NT2/D1 (cell line): ENCODE measurements at regions not wholly inside any gene's neighbourhood (a gene's known extent, or its start where the extent isn't known, plus 50 kb on each side); places are given as distances from the start of the nearest gene placed in this dataset.

Experiments used
- DNase-seq: peaks from one replicate; pipeline ENCODE4 v3.0.0-alpha.2; 2011; ENCODE audit warnings: low read depth, low spot score
- H3K27me3 ChIP-seq: 2 replicates; pipeline ENCODE4 v1.6.0; 2011; ENCODE audit warnings: mild to moderate bottlenecking; ENCODE audit not compliant: insufficient read length, insufficient read depth
- H3K36me3 ChIP-seq: 2 replicates; pipeline ENCODE4 v1.6.1; 2011; ENCODE audit warnings: mild to moderate bottlenecking, low read length, mixed read lengths; ENCODE audit not compliant: insufficient read depth, insufficient read length
- H3K4me1 ChIP-seq: 2 replicates; pipeline ENCODE4 v1.5.1; 2011; ENCODE audit not compliant: insufficient read depth, insufficient read length
- H3K4me3 ChIP-seq: 2 replicates; pipeline ENCODE4 v1.5.1; 2011; ENCODE audit warnings: low read depth; ENCODE audit not compliant: insufficient read length
- H3K9ac ChIP-seq: 2 replicates; pipeline ENCODE4 v1.6.0; 2011; ENCODE audit warnings: low read depth; ENCODE audit not compliant: insufficient read length
- H3K9me3 ChIP-seq: 2 replicates; pipeline ENCODE4 v1.5.1; 2011; ENCODE audit warnings: mild to moderate bottlenecking, low read length; ENCODE audit not compliant: insufficient read depth
- SUZ12 ChIP-seq: IDR thresholded peaks from 2 replicates; pipeline ENCODE4 v1.6.1; 2011; ENCODE audit not compliant: insufficient read length, insufficient read depth; ENCODE audit errors: extremely low read depth
- YY1 ChIP-seq: IDR thresholded peaks from 2 replicates; pipeline ENCODE4 v1.6.1; 2011; ENCODE audit not compliant: insufficient read length, insufficient read depth
- ZNF274 ChIP-seq: IDR thresholded peaks from 2 replicates; pipeline ENCODE4 v1.6.1; 2011; ENCODE audit warnings: mild to moderate bottlenecking, low read depth, low read length

DNA sequence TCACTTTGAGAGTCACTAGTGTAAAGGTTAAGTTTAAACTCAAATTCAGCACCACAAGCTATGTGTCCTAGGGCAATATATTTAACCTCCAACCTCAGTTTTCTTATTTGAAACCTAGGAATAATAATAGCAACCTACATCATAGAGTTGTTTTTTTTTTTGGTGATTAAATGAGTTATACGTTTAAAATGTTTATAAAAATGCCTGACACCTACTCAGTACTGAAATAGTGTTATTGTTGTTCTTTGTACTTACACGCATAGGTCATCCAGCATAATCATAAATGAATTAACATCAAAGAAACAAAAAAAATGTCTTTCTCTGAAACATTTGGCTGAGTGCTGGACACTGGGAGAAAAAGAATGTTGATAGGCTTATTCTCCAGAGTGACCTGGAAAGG, 266.8 kb upstream of the PRMT6 start:
- no peak for DNase-seq
- Histone ChIP-seq H3K4me1 (no peaks in the 10 kb centered on the region), H3K4me3 (no peak overlapping the region), H3K36me3 (no peaks in the 10 kb centered on the region), H3K27me3 (no peaks in the 10 kb centered on the region), H3K9me3 (no peaks in the 10 kb centered on the region), H3K9ac (no peak overlapping the region)
- TF ChIP-seq ZNF274, result no peak
- no peak for TF ChIP-seq SUZ12
- no peak for TF ChIP-seq YY1

DNA sequence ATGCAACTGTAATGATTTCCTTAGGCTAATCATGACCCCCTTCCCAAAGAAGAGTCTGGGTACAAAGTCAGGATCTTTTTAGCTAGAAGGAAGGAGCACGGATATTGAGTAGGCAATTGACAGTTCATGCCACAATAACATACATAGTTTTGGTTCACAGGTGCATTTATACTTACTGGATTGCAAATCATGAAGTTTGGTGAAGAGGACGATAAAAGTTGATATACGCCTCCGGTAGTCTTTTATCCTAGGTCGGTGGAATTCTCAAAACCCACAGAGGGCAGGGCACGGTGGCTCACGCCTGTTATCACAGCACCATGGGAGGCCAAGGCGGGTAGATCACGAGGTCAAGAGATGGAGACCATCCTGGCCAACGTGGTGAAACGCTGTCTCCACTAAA, 265.4 kb upstream of the PRMT6 start:
- Histone ChIP-seq H3K9ac (no peak overlapping the region), H3K4me3 (no peak overlapping the region), H3K9me3 (no peaks in the 10 kb centered on the region), H3K27me3 (no peaks in the 10 kb centered on the region), H3K4me1 (no peaks in the 10 kb centered on the region), H3K36me3 (no peaks in the 10 kb centered on the region)
- no peak for TF ChIP-seq SUZ12
- TF ChIP-seq ZNF274, result no peak
- TF ChIP-seq YY1, result no peak
- no peak for DNase-seq

- Histone ChIP-seq H3K36me3 (no peaks in the 10 kb centered on the region), H3K9me3 (no peaks in the 10 kb centered on the region), H3K9ac (no peak overlapping the region), H3K4me1 (no peaks in the 10 kb centered on the region), H3K4me3 (no peak overlapping the region), H3K27me3 (no peaks in the 10 kb centered on the region)
- TF ChIP-seq ZNF274, result no peak
- no peak for TF ChIP-seq YY1
- no peak for TF ChIP-seq SUZ12
- DNase-seq, result no peak
Measured at GRCh38 chr1:106793651-106794050, 262.8 kb upstream of the PRMT6 start.

GRCh38 chr1:106798991-106799390, 257.5 kb upstream of the PRMT6 start:
- Histone ChIP-seq H3K4me1 (no peaks in the 10 kb centered on the region), H3K4me3 (no peak overlapping the region), H3K9ac (no peak overlapping the region), H3K36me3 (no peaks in the 10 kb centered on the region), H3K9me3 (no peaks in the 10 kb centered on the region), H3K27me3 (no peaks in the 10 kb centered on the region)
- DNase-seq, result no peak
- TF ChIP-seq SUZ12, result no peak
- TF ChIP-seq ZNF274, result no peak
- no peak for TF ChIP-seq YY1

GRCh38 chr1:106802181-106802580, 254.3 kb upstream of the PRMT6 start:
- DNase-seq, result no peak
- Histone ChIP-seq H3K27me3 (no peaks in the 10 kb centered on the region), H3K4me3 (no peak overlapping the region), H3K4me1 (no peaks in the 10 kb centered on the region), H3K9me3 (no peaks in the 10 kb centered on the region), H3K36me3 (no peaks in the 10 kb centered on the region), H3K9ac (no peak overlapping the region)
- TF ChIP-seq SUZ12 (no peak), ZNF274 (no peak), YY1 (no peak)

DNA sequence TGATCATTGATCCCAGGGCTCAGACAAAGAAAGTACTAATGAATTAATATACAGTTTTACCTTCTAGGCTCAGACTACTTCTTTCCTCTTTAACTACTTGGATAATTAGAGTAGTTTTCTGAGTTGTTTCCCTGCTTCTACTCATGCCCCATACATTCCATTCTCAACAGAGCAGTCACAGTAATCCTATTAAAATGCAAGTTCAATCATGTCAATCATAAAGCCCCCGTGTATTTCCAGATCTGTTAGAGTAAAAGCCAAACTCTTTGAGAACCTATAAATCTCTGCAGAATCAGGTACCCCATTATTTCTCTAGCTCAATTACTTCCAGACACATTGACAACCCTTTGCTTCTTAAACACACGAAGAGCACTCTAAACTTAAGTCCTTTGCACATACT, 242.1 kb upstream of the PRMT6 start:
- Histone ChIP-seq H3K27me3 (no peaks in the 10 kb centered on the region), H3K9ac (no peak overlapping the region), H3K36me3 (no peaks in the 10 kb centered on the region), H3K4me3 (no peak overlapping the region), H3K9me3 (peaks cover 9% of the 10 kb centered on the region), H3K4me1 (no peaks in the 10 kb centered on the region)
- no peak for TF ChIP-seq YY1
- TF ChIP-seq ZNF274, result no peak
- TF ChIP-seq SUZ12, result no peak
- DNase-seq, result no peak

DNA sequence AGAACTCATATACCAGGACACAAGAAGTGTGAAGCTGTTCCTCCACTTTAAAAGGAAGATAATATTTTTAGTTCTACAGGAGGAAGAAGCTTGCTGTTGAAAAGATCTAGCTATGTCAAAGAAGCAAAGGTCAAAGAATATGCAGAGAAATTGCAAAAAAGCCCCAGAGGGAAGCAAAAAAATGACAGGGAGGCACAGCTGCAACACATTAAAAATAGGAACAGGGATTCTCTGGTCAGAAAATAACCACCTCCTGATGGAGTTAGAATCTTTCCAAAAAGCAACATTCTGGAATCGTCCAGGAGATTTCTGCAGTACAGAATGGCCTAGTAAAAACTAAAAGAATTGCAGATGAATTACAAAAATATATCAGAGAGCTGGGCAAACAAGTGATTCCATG, 238.9 kb upstream of the PRMT6 start:
- H3K27me3 ChIP-seq, result no peaks in the 10 kb centered on the region
- TF ChIP-seq YY1, result no peak
- no peak for TF ChIP-seq SUZ12
- TF ChIP-seq ZNF274, result no peak

GRCh38 chr1:106831511-106831910, 225.0 kb upstream of the PRMT6 start:
- no peaks in the 10 kb centered on the region for H3K4me1 ChIP-seq
- H3K27me3 ChIP-seq, result no peaks in the 10 kb centered on the region
- H3K9ac ChIP-seq, result no peak overlapping the region
- TF ChIP-seq SUZ12 (no peak), YY1 (no peak), ZNF274 (no peak)
- H3K9me3 ChIP-seq, result no peaks in the 10 kb centered on the region
- no peaks in the 10 kb centered on the region for H3K36me3 ChIP-seq
- no peak overlapping the region for H3K4me3 ChIP-seq
- no peak for DNase-seq

More for the DNA sequence above, 238.9 kb upstream of the PRMT6 start:
- Histone ChIP-seq H3K36me3 (no peaks in the 10 kb centered on the region), H3K9ac (no peak overlapping the region), H3K9me3 (no peaks in the 10 kb centered on the region), H3K4me3 (no peak overlapping the region), H3K4me1 (no peaks in the 10 kb centered on the region)
- no peak for DNase-seq
